Upper lobe of left lung (tissue), 4 donors: ENCODE measurements at regions not wholly inside any gene's neighbourhood (a gene's known extent, or its start where the extent isn't known, plus 50 kb on each side); places are given as distances from the start of the nearest gene placed in this dataset.

Experiments used
- EP300 ChIP-seq, 4 donors: sonication (generic); formaldehyde crosslinking; IDR thresholded peaks; one replicate each; pipeline ENCODE4 v1.5.1; 2017; ENCODE audit warnings: antibody characterized with exemption in 4 of 4, control low read depth in 2 of 4
- POLR2A ChIP-seq, 4 donors: fragments of 450-650 bp; IDR thresholded peaks; one replicate each; pipeline ENCODE4 v1.5.1; 2016 to 2017; ENCODE audit warnings: antibody characterized with exemption in 4 of 4, mild to moderate bottlenecking in 2 of 4
- POLR2AphosphoS5 ChIP-seq, 2 donors: sonication (generic); formaldehyde crosslinking; IDR thresholded peaks; one replicate each; pipeline ENCODE4 v1.5.1; 2017; ENCODE audit warnings: antibody characterized with exemption in 2 of 2
- TF ChIP-seq, protein P1 (sequence below), 6 experiments: fragments of 450-650 bp in 4 of 6; fragments of 200-600 bp in 2 of 6; sonication (generic) in 2 of 6; IDR thresholded peaks; one replicate each; pipeline ENCODE4 v1.5.1; 2016 to 2019; ENCODE audit warnings: antibody characterized with exemption in 6 of 6

DNA sequence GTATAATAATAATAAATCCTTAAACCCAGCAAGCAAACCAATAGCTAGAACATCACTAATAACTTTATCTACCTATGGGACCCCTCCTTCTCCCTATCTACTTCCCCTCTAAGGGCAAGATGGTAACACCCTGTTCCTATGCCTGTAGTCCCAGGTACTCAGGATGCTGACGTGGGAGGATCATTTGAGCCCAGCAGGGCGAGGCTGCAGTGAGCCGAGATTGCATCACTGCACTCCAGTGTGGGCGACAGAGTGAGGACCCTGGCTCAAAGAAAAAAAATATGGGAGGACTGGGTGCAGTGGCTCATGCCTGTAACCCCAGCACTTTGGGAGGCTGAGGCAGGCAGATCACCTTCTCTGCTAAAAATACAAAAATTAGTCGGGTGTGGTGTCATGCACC is 143.1 kb upstream of the SLC45A1 start:
- TF ChIP-seq, protein P1, sequence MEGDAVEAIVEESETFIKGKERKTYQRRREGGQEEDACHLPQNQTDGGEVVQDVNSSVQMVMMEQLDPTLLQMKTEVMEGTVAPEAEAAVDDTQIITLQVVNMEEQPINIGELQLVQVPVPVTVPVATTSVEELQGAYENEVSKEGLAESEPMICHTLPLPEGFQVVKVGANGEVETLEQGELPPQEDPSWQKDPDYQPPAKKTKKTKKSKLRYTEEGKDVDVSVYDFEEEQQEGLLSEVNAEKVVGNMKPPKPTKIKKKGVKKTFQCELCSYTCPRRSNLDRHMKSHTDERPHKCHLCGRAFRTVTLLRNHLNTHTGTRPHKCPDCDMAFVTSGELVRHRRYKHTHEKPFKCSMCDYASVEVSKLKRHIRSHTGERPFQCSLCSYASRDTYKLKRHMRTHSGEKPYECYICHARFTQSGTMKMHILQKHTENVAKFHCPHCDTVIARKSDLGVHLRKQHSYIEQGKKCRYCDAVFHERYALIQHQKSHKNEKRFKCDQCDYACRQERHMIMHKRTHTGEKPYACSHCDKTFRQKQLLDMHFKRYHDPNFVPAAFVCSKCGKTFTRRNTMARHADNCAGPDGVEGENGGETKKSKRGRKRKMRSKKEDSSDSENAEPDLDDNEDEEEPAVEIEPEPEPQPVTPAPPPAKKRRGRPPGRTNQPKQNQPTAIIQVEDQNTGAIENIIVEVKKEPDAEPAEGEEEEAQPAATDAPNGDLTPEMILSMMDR (IDR thresholded peaks at IDR 0.05), result no peak
- TF ChIP-seq POLR2A (IDR thresholded peaks at IDR 0.05) (no peak), EP300 (IDR thresholded peaks at IDR 0.05) (peak in 2 of 4 donors; percentile 69 to 94), POLR2AphosphoS5 (IDR thresholded peaks at IDR 0.05) (peak in 1 of 2 donors; percentile 32)
